NCI-H2107 (cell line): ENCODE measurements at regions not wholly inside any gene's neighbourhood (a gene's known extent, or its start where the extent isn't known, plus 50 kb on each side); places are given as distances from the start of the nearest gene placed in this dataset.
"Not testable (repeated sequence)": the region's sequence is repeated elsewhere in the genome, so short reads cannot be mapped to it uniquely, and the experiment has no call there.

ENCODE experiments used
- DNase-seq: peaks from one replicate; lab custom pipeline; 2025; lab: John Stamatoyannopoulos, UW

GRCh38 chr2:35803126-35803525, 552.5 kb upstream of the CRIM1 start:
- DNase-seq, result no peak

GRCh38 chr2:35794796-35795450, 560.7 kb upstream of the CRIM1 start:
- no peak for DNase-seq

- no peak for DNase-seq
Observed at GRCh38 chr2:35790292-35790691, 565.3 kb upstream of the CRIM1 start.

GRCh38 chr2:35788543-35788942, 567.0 kb upstream of the CRIM1 start:
- no peak for DNase-seq

GRCh38 chr2:35787302-35788031, 568.1 kb upstream of the CRIM1 start:
- DNase-seq, result no peak

- no peak for DNase-seq
Observed at GRCh38 chr2:35785564-35785963, 570.0 kb upstream of the CRIM1 start.

- no peak for DNase-seq
Observed at GRCh38 chr2:35784777-35785176, 570.8 kb upstream of the CRIM1 start.

GRCh38 chr2:35783723-35784122, 571.9 kb upstream of the CRIM1 start:
- DNase-seq, result no peak

- no peak for DNase-seq
Observed at GRCh38 chr2:35741556-35741955, 614.0 kb upstream of the CRIM1 start.

GRCh38 chr2:35731674-35732073, 623.9 kb upstream of the CRIM1 start:
- DNase-seq, result no peak

GRCh38 chr2:35714883-35715282, 640.7 kb upstream of the CRIM1 start:
- DNase-seq, result no peak

- DNase-seq, result no peak
Observed at GRCh38 chr2:35708411-35708923, 647.1 kb upstream of the CRIM1 start.

GRCh38 chr2:35688309-35688708, 667.3 kb upstream of the CRIM1 start:
- DNase-seq, result no peak

GRCh38 chr2:35651688-35652323, 703.8 kb upstream of the CRIM1 start:
- DNase-seq, result no peak

- no peak for DNase-seq
Observed at GRCh38 chr2:35614640-35615039, 740.9 kb upstream of the CRIM1 start.

- no peak for DNase-seq
Observed at GRCh38 chr2:35606394-35606793, 749.2 kb upstream of the CRIM1 start.

GRCh38 chr2:35598310-35598709, 757.3 kb upstream of the CRIM1 start:
- no peak for DNase-seq

- DNase-seq, result no peak
Observed at GRCh38 chr2:35591886-35592285, 763.7 kb upstream of the CRIM1 start.

- no peak for DNase-seq
Observed at GRCh38 chr2:35585972-35586371, 769.6 kb upstream of the CRIM1 start.

GRCh38 chr2:35582637-35583036, 772.9 kb upstream of the CRIM1 start:
- DNase-seq, result no peak

- no peak for DNase-seq
Observed at GRCh38 chr2:35580956-35581355, 774.6 kb upstream of the CRIM1 start.

- not testable (repeated sequence) for DNase-seq
Observed at GRCh38 chr2:35568574-35568973, 787.0 kb upstream of the CRIM1 start.

GRCh38 chr2:35562488-35562887, 793.1 kb upstream of the CRIM1 start:
- DNase-seq, result no peak
